Endothelial cell of umbilical vein (primary cell): ENCODE measurements at regions not wholly inside any gene's neighbourhood (a gene's known extent, or its start where the extent isn't known, plus 50 kb on each side); places are given as distances from the start of the nearest gene placed in this dataset.

Experiments
- BruUV-seq: library from RNA; stranded (reverse); fragments of 400-500 nt; replicated peaks from 2 replicates; lab custom pipeline; 2021; lab: Mats Ljungman, UMichigan
- CTCF ChIA-PET: fragments of 300-600, 350-600 bp; sonication (Branson Sonifier 250); formaldehyde crosslinking; loops from one replicate; lab custom pipeline; 2021; ENCODE audit warnings: antibody characterized with exemption, inconsistent platforms; lab: Charles Lee
- POLR2A ChIA-PET: fragments of 300-600, 350-600 bp; sonication (Branson Sonifier 250); formaldehyde crosslinking; loops from one replicate; lab custom pipeline; 2021; ENCODE audit warnings: antibody characterized with exemption, inconsistent platforms; lab: Charles Lee
- DNase-seq: peaks from one replicate; pipeline ENCODE4 v3.0.0-alpha.2; 2011; ENCODE audit warnings: low read depth, low spot score
- FAIRE-seq: peaks from 2 replicates; lab custom pipeline; 2011; peaks lifted over from hg19 to GRCh38; lab: Jason Lieb, UNC
- H2AFZ ChIP-seq: 2 replicates; pipeline ENCODE4 v1.6.0; 2012; ENCODE audit warnings: low read depth, low read length, control low read depth, inconsistent platforms
- H3K27ac ChIP-seq: 2 replicates; pipeline ENCODE4 v1.5.1; 2011; ENCODE audit warnings: low read depth, mild to moderate bottlenecking, control low read depth, low read length, moderate library complexity; ENCODE audit not compliant: insufficient read depth
- H3K27me3 ChIP-seq, 2 experiments: 2 replicates each; pipeline versions ENCODE4 v1.6.0 to v1.6.1; 2011; ENCODE audit warnings: low read length in 2 of 2, mixed read lengths in 1 of 2; ENCODE audit not compliant: control insufficient read depth in 2 of 2, insufficient read depth in 2 of 2
- H3K36me3 ChIP-seq, 2 experiments: 2 replicates in 1 of 2; 3 replicates in 1 of 2; pipeline ENCODE4 v1.5.1; 2011; ENCODE audit warnings: low read length in 2 of 2, mild to moderate bottlenecking in 1 of 2, moderate library complexity in 1 of 2; ENCODE audit not compliant: control insufficient read depth in 2 of 2, insufficient read depth in 2 of 2; ENCODE audit errors: extremely low read depth in 1 of 2
- H3K4me1 ChIP-seq: 3 replicates; pipeline ENCODE4 v1.5.1; 2011; ENCODE audit warnings: mild to moderate bottlenecking, low read length; ENCODE audit not compliant: control insufficient read depth, insufficient read depth; ENCODE audit errors: extremely low read depth
- H3K4me2 ChIP-seq: 2 replicates; pipeline ENCODE4 v1.6.1; 2011; ENCODE audit warnings: low read length, control low read depth, mixed read lengths; ENCODE audit not compliant: insufficient read depth
- H3K4me3 ChIP-seq, 3 experiments: fragments of 200-600 bp in 1 of 3; sonication (generic), shearing (Covaris generic) in 1 of 3; replicated peaks in 1 of 3; 2 replicates each; pipeline ENCODE4 v1.5.1; 2011 to 2016; ENCODE audit warnings: control low read depth in 3 of 3, low read length in 3 of 3, mild to moderate bottlenecking in 2 of 3, inconsistent platforms in 1 of 3, low read depth in 1 of 3, moderate library complexity in 1 of 3; ENCODE audit not compliant: insufficient read depth in 1 of 3
- H3K79me2 ChIP-seq: 2 replicates; pipeline ENCODE4 v1.6.0; 2012; ENCODE audit warnings: low read length, inconsistent platforms; ENCODE audit not compliant: control insufficient read depth, insufficient read depth
- H3K9ac ChIP-seq: replicated peaks from 2 replicates; pipeline ENCODE3; 2011; ENCODE audit warnings: low read length, control low read depth; ENCODE audit not compliant: insufficient read depth; ENCODE audit errors: extremely low read depth
- H3K9me1 ChIP-seq: replicated peaks from 3 replicates; pipeline ENCODE4 v1.6.0; 2011; ENCODE audit warnings: mild to moderate bottlenecking, low read length; ENCODE audit not compliant: control insufficient read depth, insufficient read depth; ENCODE audit errors: extremely low read depth
- H3K9me3 ChIP-seq: replicated peaks from 2 replicates; pipeline ENCODE4 v1.5.1; 2012; ENCODE audit warnings: low read length, inconsistent platforms; ENCODE audit not compliant: control insufficient read depth, insufficient read depth
- H4K20me1 ChIP-seq: replicated peaks from 2 replicates; pipeline ENCODE3; 2011; ENCODE audit warnings: mild to moderate bottlenecking, low read length; ENCODE audit not compliant: control insufficient read depth, insufficient read depth; ENCODE audit errors: extremely low read depth
- EZH2 ChIP-seq: IDR thresholded peaks from 2 replicates; pipeline ENCODE4 v1.6.1; 2012; ENCODE audit warnings: borderline replicate concordance, low read depth, mild to moderate bottlenecking, moderate library complexity, low read length, inconsistent platforms; ENCODE audit not compliant: severe bottlenecking
- FOS ChIP-seq: IDR thresholded peaks from 2 replicates; pipeline ENCODE4 v1.6.1; 2011; ENCODE audit warnings: mild to moderate bottlenecking, low read length, moderate library complexity, borderline replicate concordance; ENCODE audit not compliant: insufficient read depth
- GATA2 ChIP-seq: IDR thresholded peaks from 2 replicates; pipeline ENCODE4 v1.7.0; 2011; ENCODE audit warnings: low read depth, mild to moderate bottlenecking, moderate library complexity, mixed read lengths, low read length; ENCODE audit not compliant: insufficient read length, insufficient read depth
- JUN ChIP-seq: IDR thresholded peaks from 2 replicates; pipeline ENCODE4 v1.6.1; 2011; ENCODE audit warnings: borderline replicate concordance, low read depth; ENCODE audit not compliant: insufficient read length, insufficient read depth
- MYC ChIP-seq: IDR thresholded peaks from one replicate; pipeline ENCODE4 v1.6.1; 2011; ENCODE audit warnings: mild to moderate bottlenecking, low read depth, low read length
- POLR2A ChIP-seq: IDR thresholded peaks from 2 replicates; pipeline ENCODE4 v1.6.1; 2012; ENCODE audit warnings: low read depth, mild to moderate bottlenecking, control low read depth, low read length
- POLR2AphosphoS5 ChIP-seq: IDR thresholded peaks from 2 replicates; pipeline ENCODE4 v1.6.1; 2012; ENCODE audit warnings: low read depth, mild to moderate bottlenecking, control low read depth, low read length, moderate library complexity; ENCODE audit not compliant: insufficient read depth
- dilution Hi-C: fragments of 300-500 bp; cut with MboI; formaldehyde crosslinking; loops from one replicate; pipeline ENCODE4 v1.15.0; 2019; ENCODE audit warnings: low sequenced_read_pairs; ENCODE audit not compliant: extremely low pct_ligation_motif_present
- intact Hi-C: fragments of 100-400 bp; cut with micrococcal nuclease; formaldehyde crosslinking; loops from one replicate; pipeline ENCODE4 v1.10.0; 2022
- TF ChIP-seq, protein P1 (sequence below), 2 donors: IDR thresholded peaks; 1 replicate in 1 of 2; 2 replicates in 1 of 2; pipeline ENCODE4 v1.5.1; 2011; ENCODE audit warnings: low read length in 2 of 2, mild to moderate bottlenecking in 2 of 2, moderate library complexity in 2 of 2, control low read depth in 1 of 2, inconsistent platforms in 1 of 2, low read depth in 1 of 2; ENCODE audit not compliant: insufficient read depth in 1 of 2; ENCODE audit errors: extremely low read depth in 1 of 2
- TF ChIP-seq, protein P2 (sequence below): IDR thresholded peaks from 2 replicates; pipeline ENCODE4 v1.6.1; 2011; ENCODE audit not compliant: insufficient read depth, insufficient read length

DNA sequence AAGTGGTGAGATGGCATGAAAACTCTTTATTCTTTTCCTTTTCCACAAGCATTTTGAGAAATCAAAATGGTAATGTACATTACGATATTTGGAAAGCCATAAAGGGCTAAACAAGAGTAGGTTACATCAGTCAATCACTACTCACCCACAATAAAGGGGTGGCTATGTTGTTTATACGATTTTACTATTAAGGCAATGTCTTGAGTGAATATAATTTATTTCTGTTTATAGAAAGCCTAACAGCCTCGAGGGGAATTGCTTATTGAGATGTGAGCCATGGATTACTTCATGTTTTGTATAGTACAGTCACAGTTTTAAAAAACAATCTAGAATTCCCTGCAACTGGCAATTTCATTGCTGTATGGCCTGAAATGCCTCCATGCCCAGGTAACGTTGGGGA is 237.5 kb upstream of the RBBP8 start:
- DNase-seq (no peak), FAIRE-seq (no peak)
- H2AFZ ChIP-seq = no peak overlapping the region
- no peaks in the 10 kb centered on the region for H3K27me3 ChIP-seq
- H3K9ac ChIP-seq = no peak overlapping the region
- no peaks in the 10 kb centered on the region for H4K20me1 ChIP-seq
- no peak overlapping the region for H3K27ac ChIP-seq
- no peak overlapping the region for H3K4me3 ChIP-seq
- no TSS peak for BruUV-seq
- H3K9me3 ChIP-seq = no peaks in the 10 kb centered on the region
- intact Hi-C loops = no loop called here
- CTCF ChIA-PET = interaction anchor here (1.1 kb wide), 1 partner anchor 133 kb away, joined by 4 read pairs; no protein-coding TSS in a partner anchor
- TF ChIP-seq POLR2A (no peak), MYC (no peak), JUN (no peak), GATA2 (no peak), EZH2 (no peak), FOS (no peak)
- TF ChIP-seq, protein P1, sequence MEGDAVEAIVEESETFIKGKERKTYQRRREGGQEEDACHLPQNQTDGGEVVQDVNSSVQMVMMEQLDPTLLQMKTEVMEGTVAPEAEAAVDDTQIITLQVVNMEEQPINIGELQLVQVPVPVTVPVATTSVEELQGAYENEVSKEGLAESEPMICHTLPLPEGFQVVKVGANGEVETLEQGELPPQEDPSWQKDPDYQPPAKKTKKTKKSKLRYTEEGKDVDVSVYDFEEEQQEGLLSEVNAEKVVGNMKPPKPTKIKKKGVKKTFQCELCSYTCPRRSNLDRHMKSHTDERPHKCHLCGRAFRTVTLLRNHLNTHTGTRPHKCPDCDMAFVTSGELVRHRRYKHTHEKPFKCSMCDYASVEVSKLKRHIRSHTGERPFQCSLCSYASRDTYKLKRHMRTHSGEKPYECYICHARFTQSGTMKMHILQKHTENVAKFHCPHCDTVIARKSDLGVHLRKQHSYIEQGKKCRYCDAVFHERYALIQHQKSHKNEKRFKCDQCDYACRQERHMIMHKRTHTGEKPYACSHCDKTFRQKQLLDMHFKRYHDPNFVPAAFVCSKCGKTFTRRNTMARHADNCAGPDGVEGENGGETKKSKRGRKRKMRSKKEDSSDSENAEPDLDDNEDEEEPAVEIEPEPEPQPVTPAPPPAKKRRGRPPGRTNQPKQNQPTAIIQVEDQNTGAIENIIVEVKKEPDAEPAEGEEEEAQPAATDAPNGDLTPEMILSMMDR (IDR thresholded peaks at IDR 0.05; ENCODE audit: extremely low read depth in 1 of 2, insufficient read depth in 1 of 2, low read depth in 1 of 2, low read length in 2 of 2) = no peak
- H3K36me3 ChIP-seq = no peaks in the 10 kb centered on the region
- H3K4me2 ChIP-seq = no peak overlapping the region
- dilution Hi-C loops = no loop called here
- H3K79me2 ChIP-seq = no peaks in the 10 kb centered on the region
- no peaks in the 10 kb centered on the region for H3K9me1 ChIP-seq
- H3K4me1 ChIP-seq = no peaks in the 10 kb centered on the region
- POLR2A ChIA-PET = no interaction called here

DNA sequence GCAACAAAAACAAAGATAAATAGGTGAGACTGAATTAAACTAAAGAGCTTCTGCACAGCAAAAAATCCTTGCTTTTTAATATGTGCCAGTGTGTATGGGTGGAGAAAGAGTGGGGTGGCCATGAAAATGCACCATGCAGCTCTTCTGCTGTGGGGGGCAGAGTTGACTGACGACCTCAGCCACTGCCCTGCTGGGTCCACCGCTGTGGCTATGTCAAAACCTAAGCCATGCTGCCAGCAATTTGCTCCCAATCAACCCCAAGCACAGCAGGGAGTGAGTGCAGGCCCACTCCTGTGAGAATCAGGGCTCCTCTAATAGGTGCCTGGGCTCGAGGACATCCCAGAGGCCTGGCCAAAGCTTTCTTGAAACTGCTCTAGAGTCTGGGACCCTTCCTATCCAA is 235.6 kb upstream of the RBBP8 start:
- no peaks in the 10 kb centered on the region for H3K9me3 ChIP-seq
- no peak overlapping the region for H2AFZ ChIP-seq
- ChIA-PET CTCF (no interaction called here), POLR2A (no interaction called here)
- no peak for FAIRE-seq
- dilution Hi-C loops (no loop called here), intact Hi-C loops (no loop called here)
- no peak for DNase-seq
- no peaks in the 10 kb centered on the region for H3K27me3 ChIP-seq
- H3K9ac ChIP-seq = no peak overlapping the region
- no peaks in the 10 kb centered on the region for H4K20me1 ChIP-seq
- no peak overlapping the region for H3K4me3 ChIP-seq
- no TSS peak for BruUV-seq
- H3K27ac ChIP-seq = no peak overlapping the region
- H3K36me3 ChIP-seq = no peaks in the 10 kb centered on the region
- H3K4me2 ChIP-seq = no peak overlapping the region
- no peaks in the 10 kb centered on the region for H3K9me1 ChIP-seq
- no peaks in the 10 kb centered on the region for H3K79me2 ChIP-seq
- TF ChIP-seq GATA2 = no peak
- no peak for TF ChIP-seq POLR2AphosphoS5
- TF ChIP-seq EZH2 = no peak
- no peak for TF ChIP-seq FOS
- no peak for TF ChIP-seq MYC
- TF ChIP-seq, protein P1 (IDR thresholded peaks at IDR 0.05; ENCODE audit: extremely low read depth in 1 of 2, insufficient read depth in 1 of 2, low read depth in 1 of 2, low read length in 2 of 2) = no peak
- TF ChIP-seq, protein P2, sequence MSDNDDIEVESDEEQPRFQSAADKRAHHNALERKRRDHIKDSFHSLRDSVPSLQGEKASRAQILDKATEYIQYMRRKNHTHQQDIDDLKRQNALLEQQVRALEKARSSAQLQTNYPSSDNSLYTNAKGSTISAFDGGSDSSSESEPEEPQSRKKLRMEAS = no peak
- TF ChIP-seq POLR2A = no peak
- no peak for TF ChIP-seq JUN
- H3K4me1 ChIP-seq = no peaks in the 10 kb centered on the region
